ENCODE measurements at regions not wholly inside any gene's neighbourhood (a gene's known extent, or its start where the extent isn't known, plus 50 kb on each side); places are given as distances from the start of the nearest gene placed in this dataset.

- Histone ChIP-seq H3K4me1 (replicated peaks in 1 of 4; ENCODE audit: control insufficient read depth in 3 of 4, insufficient read depth in 4 of 4, low read length in 3 of 4) (no peaks in the 10 kb centered on the region), H4K5ac (ENCODE audit: insufficient read length, low read depth, low read length) (no peak overlapping the region), H3K18ac (ENCODE audit: extremely low read depth, low read length) (no peak overlapping the region), H4K91ac (replicated peaks; ENCODE audit: insufficient read length, low read length) (no peak overlapping the region), H2BK5ac (ENCODE audit: low read depth, low read length) (no peak overlapping the region), H3K4me3 (ENCODE audit: extremely low read depth in 1 of 4, insufficient read depth in 2 of 4, low read depth in 3 of 4, low read length in 4 of 4) (no peak overlapping the region), H4K20me1 (replicated peaks in 1 of 2; ENCODE audit: control insufficient read depth in 1 of 2, insufficient read depth in 2 of 2, low read length in 2 of 2) (no peaks in the 10 kb centered on the region), H3K14ac (ENCODE audit: insufficient read length) (no peak overlapping the region), H3K9ac (replicated peaks in 1 of 4; ENCODE audit: extremely low read depth in 1 of 4, low read depth in 3 of 4, low read length in 3 of 4) (no peak overlapping the region), H2AFZ (ENCODE audit: low read length) (no peak overlapping the region), H2BK12ac (ENCODE audit: low read depth, low read length) (no peak overlapping the region), H3K9me3 (ENCODE audit: insufficient read depth in 2 of 2, low read depth in 1 of 2, low read length in 1 of 2) (no peaks in the 10 kb centered on the region), H3K27ac (ENCODE audit: low read depth, low read length) (no peak overlapping the region), H3K23me2 (ENCODE audit: low read depth, low read length) (no peaks in the 10 kb centered on the region; the same call in 1 of the 2 replicates), H3K79me2 (ENCODE audit: control insufficient read depth in 1 of 2, insufficient read depth in 2 of 2, low read length in 2 of 2) (no peaks in the 10 kb centered on the region), H3K23ac (ENCODE audit: insufficient read length) (no peak overlapping the region), H2BK120ac (replicated peaks; ENCODE audit: low read depth, low read length) (no peak overlapping the region), H2BK20ac (ENCODE audit: low read length) (no peak overlapping the region), H3K4ac (replicated peaks; ENCODE audit: insufficient read length, low read depth, low read length) (no peak overlapping the region), H3K56ac (replicated peaks; ENCODE audit: insufficient read length, low read depth, low read length) (no peak overlapping the region), H3K4me2 (ENCODE audit: insufficient read depth in 1 of 2, low read depth in 2 of 2, low read length in 2 of 2) (no peak overlapping the region), H3K79me1 (ENCODE audit: low read depth, low read length) (no peaks in the 10 kb centered on the region), H3K36me3 (ENCODE audit: control insufficient read depth in 2 of 4, insufficient read depth in 4 of 4, low read length in 3 of 4) (no peaks in the 10 kb centered on the region), H4K8ac (ENCODE audit: extremely low read depth, insufficient read depth, low read length) (no peak overlapping the region), H3K27me3 (replicated peaks in 1 of 4; ENCODE audit: control insufficient read depth in 3 of 4, extremely low read depth in 1 of 4, insufficient read depth in 3 of 4, low read length in 3 of 4) (no peaks in the 10 kb centered on the region), H2BK15ac (ENCODE audit: low read length) (no peak overlapping the region), H2AK5ac (ENCODE audit: low read depth, low read length) (no peak overlapping the region)
- ChIA-PET POLR2A (ENCODE audit: partially characterized antibody) (no interaction called here), CTCF (ENCODE audit: partially characterized antibody) (no interaction called here)
- TF ChIP-seq SRF (IDR thresholded peaks at IDR 0.05; ENCODE audit: low read depth, low read length) (no peak), SIRT6 (IDR thresholded peaks at IDR 0.05; ENCODE audit: low read length) (no peak), USF2 (IDR thresholded peaks at IDR 0.05; ENCODE audit: low read length) (no peak), KDM5A (IDR thresholded peaks at IDR 0.05; ENCODE audit: low read length) (no peak), YY1 (IDR thresholded peaks at IDR 0.05; ENCODE audit: low read depth, low read length) (no peak), POLR2AphosphoS5 (IDR thresholded peaks at IDR 0.05; ENCODE audit: low read depth, low read length) (no peak), MAX (IDR thresholded peaks at IDR 0.05) (no peak), JUND (IDR thresholded peaks at IDR 0.05; ENCODE audit: low read length) (no peak), CHD2 (IDR thresholded peaks at IDR 0.05; ENCODE audit: low read length) (no peak), ASH2L (IDR thresholded peaks at IDR 0.05; ENCODE audit: low read length) (no peak), RFX5 (IDR thresholded peaks at IDR 0.05; ENCODE audit: borderline replicate concordance, low read depth, low read length) (no peak), BRCA1 (IDR thresholded peaks at IDR 0.05; ENCODE audit: low read depth, low read length) (no peak), SUZ12 (IDR thresholded peaks at IDR 0.05; ENCODE audit: low read length) (no peak), CBX5 (IDR thresholded peaks at IDR 0.05; ENCODE audit: low read depth, low read length) (no peak), ATF3 (IDR thresholded peaks at IDR 0.05; ENCODE audit: insufficient read depth, low read depth, low read length) (no peak), CBX8 (IDR thresholded peaks at IDR 0.05; ENCODE audit: borderline replicate concordance, low read depth, low read length) (no peak)
- no peak for DNase-seq (ENCODE audit: low read depth in 1 of 2, low spot score in 2 of 2)
- no peak for FAIRE-seq
These were observed 68.8 kb upstream of the GLS start for GRCh38 chr2:190811811-190812210.
